Epithelial cell of prostate (primary cell): ENCODE measurements at regions not wholly inside any gene's neighbourhood (a gene's known extent, or its start where the extent isn't known, plus 50 kb on each side); places are given as distances from the start of the nearest gene placed in this dataset.
A peak's percentile ranks its signal among the peaks of the same experiment; 100 is the strongest.

Experiments
- DNase-seq: peaks from one replicate; pipeline ENCODE4 v3.0.0-alpha.2; 2011; ENCODE audit warnings: low read depth, low spot score
- H3K27ac ChIP-seq: fragments of 450-650 bp; 2 replicates; pipeline ENCODE4 v1.5.1; 2017; ENCODE audit warnings: mild to moderate bottlenecking

DNA sequence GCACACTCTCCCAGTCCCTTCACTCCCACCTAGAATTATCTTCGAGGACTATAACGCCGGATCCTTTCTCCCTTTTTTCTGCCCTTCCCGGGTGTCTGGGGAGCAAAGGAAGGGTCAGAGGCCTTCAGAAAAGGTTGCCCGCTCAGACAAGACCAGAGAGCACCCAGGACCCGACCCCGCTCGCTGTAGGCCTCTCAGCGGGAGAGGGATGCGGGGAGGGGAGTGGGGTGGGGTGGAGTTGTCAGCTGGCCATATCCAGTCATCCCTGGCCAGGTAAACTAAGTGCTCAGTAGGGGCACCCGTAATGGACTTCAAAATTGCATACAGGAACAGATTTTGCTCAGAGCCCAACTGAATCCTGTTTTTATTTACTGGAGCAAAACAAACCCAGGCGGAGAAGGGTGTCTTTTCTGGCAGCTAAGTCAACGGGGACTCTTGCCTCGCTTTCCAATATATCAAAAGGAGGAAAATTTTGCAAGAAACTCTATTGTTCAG lies 65.0 kb downstream of the NOL4 start:
- no peak for DNase-seq
- H3K27ac ChIP-seq: no peak overlapping the region

- H3K27ac ChIP-seq: no peak overlapping the region
- no peak for DNase-seq
Observed at GRCh38 chr18:34158881-34159690, 65.6 kb downstream of the NOL4 start.

- DNase-seq: no peak
- H3K27ac ChIP-seq: no peak overlapping the region
Observed at GRCh38 chr18:34153711-34154110, 71.0 kb downstream of the NOL4 start.

- no peak overlapping the region for H3K27ac ChIP-seq
- DNase-seq: no peak
Observed at GRCh38 chr18:34131006-34131405, 93.7 kb downstream of the NOL4 start.

DNA sequence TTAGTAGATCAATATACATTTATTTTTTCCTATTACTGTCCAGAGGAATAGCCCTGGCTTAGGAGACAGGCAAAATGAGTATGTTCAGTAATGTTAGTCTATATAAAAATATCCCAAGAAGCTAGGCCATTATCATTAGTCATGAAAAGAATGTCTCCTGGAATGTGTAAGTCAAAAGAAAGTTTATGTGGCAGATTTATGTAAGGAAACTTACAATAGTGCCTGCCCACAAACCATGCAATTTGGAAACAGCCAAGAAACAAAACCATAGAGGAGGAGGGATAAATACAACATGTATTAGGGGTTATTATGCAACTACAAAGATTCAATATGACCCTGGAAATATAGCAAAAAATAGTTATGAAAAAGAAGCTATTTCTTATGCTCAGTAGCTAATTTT lies 96.3 kb downstream of the NOL4 start:
- DNase-seq: peak; percentile 3
- no peak overlapping the region for H3K27ac ChIP-seq

- DNase-seq: no peak
- H3K27ac ChIP-seq: no peak overlapping the region
Observed at GRCh38 chr18:34126121-34126520, 98.6 kb downstream of the NOL4 start.

GRCh38 chr18:34122724-34123334 lies 101.9 kb downstream of the NOL4 start:
- no peak overlapping the region for H3K27ac ChIP-seq
- DNase-seq: peak; percentile 6

- peak overlapping the region; percentile 16 for H3K27ac ChIP-seq
- DNase-seq: peak; percentile 48
Observed at GRCh38 chr18:34121200-34121721, 103.5 kb downstream of the NOL4 start.

DNA sequence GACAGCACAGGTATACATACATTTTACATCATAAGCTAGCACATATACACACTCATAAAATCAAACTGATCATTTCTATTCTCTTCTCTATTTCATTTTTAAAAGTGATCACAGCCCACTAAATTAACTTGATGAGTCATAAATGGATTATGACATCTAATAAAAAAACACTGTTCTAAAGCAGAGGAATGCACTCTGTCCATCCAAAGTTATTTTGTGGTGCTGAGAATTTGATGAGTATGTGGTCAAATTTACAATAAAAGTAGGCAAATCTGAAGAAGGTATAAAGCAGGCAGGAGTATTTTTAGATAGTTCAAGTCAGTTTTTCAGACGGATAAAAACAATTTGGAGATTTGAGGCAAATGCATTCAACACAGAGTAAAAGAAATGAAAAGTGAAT lies 104.4 kb downstream of the NOL4 start:
- H3K27ac ChIP-seq: no peak overlapping the region
- DNase-seq: no peak

DNA sequence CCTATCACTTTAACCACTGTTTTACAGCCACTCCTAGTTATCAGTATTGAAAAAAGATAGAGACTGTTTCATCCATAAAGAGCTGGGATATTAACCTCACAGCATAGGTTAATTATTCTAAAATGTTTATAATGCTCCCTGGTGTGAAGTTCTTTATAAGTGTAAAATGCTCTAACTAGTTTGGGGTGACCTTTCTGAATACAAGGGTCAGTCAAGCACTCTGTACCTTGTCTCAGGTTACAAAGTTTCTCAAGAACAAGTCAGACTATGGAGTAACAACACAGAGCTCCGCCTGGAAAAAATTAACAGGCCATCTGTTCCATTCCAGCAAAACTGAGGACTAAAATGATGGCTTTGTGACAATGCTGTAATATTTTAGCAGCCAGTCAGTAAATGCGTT lies 107.4 kb downstream of the NOL4 start:
- H3K27ac ChIP-seq: no peak overlapping the region
- DNase-seq: no peak

DNA sequence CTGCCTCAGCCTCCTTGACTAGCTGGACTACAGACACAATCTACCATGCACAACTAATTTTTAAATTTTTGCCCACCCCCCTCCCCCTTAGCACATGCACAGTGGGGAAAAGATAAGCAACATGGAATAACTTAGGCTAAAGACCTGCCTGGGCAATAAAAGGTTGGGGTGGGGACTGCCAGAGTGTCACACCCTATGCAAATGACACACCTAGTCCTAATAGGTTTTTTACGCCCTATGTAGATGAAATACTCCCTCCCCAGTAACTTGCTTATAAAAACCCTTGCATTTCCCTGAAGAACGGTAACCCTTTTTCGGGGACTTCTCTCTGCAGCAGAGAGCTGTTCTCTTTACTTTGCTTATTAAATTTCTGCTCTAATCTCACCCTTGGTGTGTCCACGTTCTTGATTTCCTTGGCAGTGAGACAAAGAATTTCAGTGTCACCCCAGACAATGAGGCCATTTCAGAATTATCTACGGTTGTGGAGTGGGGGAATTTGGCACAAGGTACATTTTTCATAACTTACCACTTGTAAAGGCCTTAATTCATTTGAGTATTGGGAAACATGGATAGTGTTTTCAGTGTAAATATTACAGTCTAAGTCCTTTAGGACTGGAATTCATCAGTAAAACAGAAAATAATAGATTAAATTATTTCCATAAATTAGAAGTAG lies 109.2 kb downstream of the NOL4 start:
- DNase-seq: no peak

GRCh38 chr18:34114996-34115395 lies 109.7 kb downstream of the NOL4 start:
- no peak overlapping the region for H3K27ac ChIP-seq
- no peak for DNase-seq

More for the DNA sequence above, 109.2 kb downstream of the NOL4 start:
- no peak overlapping the region for H3K27ac ChIP-seq

- H3K27ac ChIP-seq: no peak overlapping the region
- DNase-seq: no peak
Observed at GRCh38 chr18:34108206-34108605, 116.5 kb downstream of the NOL4 start.

- DNase-seq: no peak
- no peak overlapping the region for H3K27ac ChIP-seq
Observed at GRCh38 chr18:34098109-34098508, 126.6 kb downstream of the NOL4 start.

- no peak for DNase-seq
- H3K27ac ChIP-seq: no peak overlapping the region
Observed at GRCh38 chr18:34097312-34097711, 127.4 kb downstream of the NOL4 start.

DNA sequence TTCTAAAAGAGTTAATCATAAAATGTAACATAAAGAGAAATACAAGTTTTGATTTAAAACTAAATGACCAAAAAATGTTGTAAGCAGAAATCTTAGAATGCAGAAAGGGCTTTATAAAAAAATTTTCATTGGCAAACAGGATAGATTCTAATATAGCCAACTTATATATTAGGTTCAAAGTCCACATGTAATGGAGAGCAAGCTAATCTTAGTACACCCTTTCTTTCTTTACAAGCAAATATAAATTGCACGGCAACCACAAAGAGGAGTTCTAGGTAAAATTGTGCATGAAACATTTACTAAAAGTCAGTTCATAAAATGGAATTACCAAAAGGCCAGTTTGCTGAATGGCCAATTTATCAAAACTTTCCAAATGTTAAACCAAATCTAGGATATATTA lies 130.6 kb downstream of the NOL4 start:
- no peak for DNase-seq
- no peak overlapping the region for H3K27ac ChIP-seq

- H3K27ac ChIP-seq: no peak overlapping the region
- no peak for DNase-seq
Observed at GRCh38 chr18:34092796-34093195, 131.9 kb downstream of the NOL4 start.

GRCh38 chr18:34086370-34086769 lies 138.3 kb downstream of the NOL4 start:
- no peak for DNase-seq
- no peak overlapping the region for H3K27ac ChIP-seq

GRCh38 chr18:34085140-34085739 lies 139.5 kb downstream of the NOL4 start:
- DNase-seq: no peak

DNA sequence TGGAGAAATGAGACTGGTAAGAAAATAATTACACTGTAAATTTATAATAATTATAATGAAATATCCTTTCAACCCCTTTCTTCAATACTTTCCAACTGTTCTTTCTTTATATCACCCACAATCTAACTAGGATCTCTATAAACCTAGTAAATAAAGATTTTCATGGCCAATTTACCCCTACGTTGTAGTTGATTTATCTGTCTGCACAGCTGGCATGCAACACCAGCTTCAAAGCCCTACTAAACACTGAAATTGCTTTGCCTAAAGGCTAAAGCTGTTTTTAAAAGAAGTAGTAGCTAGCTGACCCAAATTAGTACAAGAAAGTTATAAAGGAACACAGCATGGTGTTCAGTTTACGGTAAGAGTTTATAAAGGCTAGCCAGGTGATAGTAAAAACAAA lies 140.1 kb downstream of the NOL4 start:
- H3K27ac ChIP-seq: no peak overlapping the region
- no peak for DNase-seq

More at GRCh38 chr18:34085140-34085739, 139.5 kb downstream of the NOL4 start:
- no peak overlapping the region for H3K27ac ChIP-seq
